Right lobe of liver (tissue), 4 donors: ENCODE measurements at regions not wholly inside any gene's neighbourhood (a gene's known extent, or its start where the extent isn't known, plus 50 kb on each side); places are given as distances from the start of the nearest gene placed in this dataset.

Experiments
- POLR2A ChIP-seq: fragments of 450-650 bp; IDR thresholded peaks from one replicate; pipeline ENCODE4 v1.6.1; 2017; ENCODE audit warnings: antibody characterized with exemption, mild to moderate bottlenecking
- TF ChIP-seq, protein P1 (sequence below), 4 donors: fragments of 200-600 bp in 3 of 4; fragments of 450-650 bp in 1 of 4; IDR thresholded peaks; one replicate each; pipeline versions ENCODE4 v1.5.1 to v1.8.0; 2016 to 2022; ENCODE audit warnings: antibody characterized with exemption in 4 of 4, mild to moderate bottlenecking in 2 of 4
- donor health status: DM: no; HTN: no; CAD: no.
- donor health status: DM: no; HTN: no; CAD: no.
- donor health status: DM: no; HTN: yes; CAD: no.

DNA sequence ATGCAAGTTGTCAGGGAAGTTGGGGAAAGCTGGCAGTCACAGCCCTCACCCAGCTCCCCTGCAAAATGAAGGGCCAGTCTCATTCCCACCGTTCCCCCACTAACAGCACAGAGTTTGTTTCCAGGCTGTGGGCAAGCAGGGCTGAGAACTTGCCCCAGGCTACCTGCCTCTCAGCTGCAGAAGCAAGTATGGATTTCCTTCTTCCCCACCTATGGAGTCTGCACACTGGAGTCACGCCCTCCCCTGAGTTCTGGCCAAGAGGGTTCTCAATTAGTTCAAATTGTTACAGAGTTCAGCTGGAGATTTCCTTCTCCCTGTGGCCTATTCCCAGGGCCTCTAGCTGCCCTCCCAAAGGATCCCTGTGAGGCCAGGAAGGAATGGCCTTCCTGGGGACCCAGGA is 90.1 kb upstream of the ATP11B start:
- TF ChIP-seq, protein P1, sequence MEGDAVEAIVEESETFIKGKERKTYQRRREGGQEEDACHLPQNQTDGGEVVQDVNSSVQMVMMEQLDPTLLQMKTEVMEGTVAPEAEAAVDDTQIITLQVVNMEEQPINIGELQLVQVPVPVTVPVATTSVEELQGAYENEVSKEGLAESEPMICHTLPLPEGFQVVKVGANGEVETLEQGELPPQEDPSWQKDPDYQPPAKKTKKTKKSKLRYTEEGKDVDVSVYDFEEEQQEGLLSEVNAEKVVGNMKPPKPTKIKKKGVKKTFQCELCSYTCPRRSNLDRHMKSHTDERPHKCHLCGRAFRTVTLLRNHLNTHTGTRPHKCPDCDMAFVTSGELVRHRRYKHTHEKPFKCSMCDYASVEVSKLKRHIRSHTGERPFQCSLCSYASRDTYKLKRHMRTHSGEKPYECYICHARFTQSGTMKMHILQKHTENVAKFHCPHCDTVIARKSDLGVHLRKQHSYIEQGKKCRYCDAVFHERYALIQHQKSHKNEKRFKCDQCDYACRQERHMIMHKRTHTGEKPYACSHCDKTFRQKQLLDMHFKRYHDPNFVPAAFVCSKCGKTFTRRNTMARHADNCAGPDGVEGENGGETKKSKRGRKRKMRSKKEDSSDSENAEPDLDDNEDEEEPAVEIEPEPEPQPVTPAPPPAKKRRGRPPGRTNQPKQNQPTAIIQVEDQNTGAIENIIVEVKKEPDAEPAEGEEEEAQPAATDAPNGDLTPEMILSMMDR (IDR thresholded peaks at IDR 0.05): no peak
- TF ChIP-seq POLR2A: no peak
